SK-N-SH (cell line): ENCODE measurements at regions not wholly inside any gene's neighbourhood (a gene's known extent, or its start where the extent isn't known, plus 50 kb on each side); places are given as distances from the start of the nearest gene placed in this dataset.

Experiments
- CTCF ChIP-seq: fragments of 200-600 bp; sonication (generic); IDR thresholded peaks from 2 replicates; pipeline ENCODE4 v1.6.1; 2017; ENCODE audit warnings: antibody characterized with exemption, mild to moderate bottlenecking, moderate library complexity
- GATA2 ChIP-seq: sonication (generic); formaldehyde crosslinking; IDR thresholded peaks from 2 replicates; pipeline ENCODE4 v1.5.0; 2020; ENCODE audit warnings: mild to moderate bottlenecking, missing genetic modification reagents
- NFIC ChIP-seq: IDR thresholded peaks from 2 replicates; pipeline ENCODE4 v1.4.0; 2012; ENCODE audit warnings: borderline replicate concordance
- POLR2AphosphoS5 ChIP-seq: IDR thresholded peaks from 2 replicates; pipeline ENCODE4 v1.6.1; 2012; ENCODE audit warnings: low read depth, low read length
- RXRA ChIP-seq: IDR thresholded peaks from 2 replicates; pipeline ENCODE4 v1.4.0; 2012; ENCODE audit warnings: low read depth, mild to moderate bottlenecking, borderline replicate concordance
- TAF1 ChIP-seq: IDR thresholded peaks from 2 replicates; pipeline ENCODE4 v1.6.1; 2012; ENCODE audit warnings: low read depth, mild to moderate bottlenecking, low read length, moderate library complexity, borderline replicate concordance
- TF ChIP-seq, protein P1 (sequence below): IDR thresholded peaks from 2 replicates; pipeline ENCODE4 v1.6.1; 2012; ENCODE audit warnings: mild to moderate bottlenecking, low read depth, low read length, moderate library complexity
- TF ChIP-seq, protein P2 (sequence below): IDR thresholded peaks from 2 replicates; pipeline ENCODE4; 2012

- TF ChIP-seq RXRA (no peak), POLR2AphosphoS5 (no peak), CTCF (no peak), NFIC (no peak), GATA2 (CRISPR knock-in tag) (no peak), TAF1 (no peak)
- TF ChIP-seq, protein P1, sequence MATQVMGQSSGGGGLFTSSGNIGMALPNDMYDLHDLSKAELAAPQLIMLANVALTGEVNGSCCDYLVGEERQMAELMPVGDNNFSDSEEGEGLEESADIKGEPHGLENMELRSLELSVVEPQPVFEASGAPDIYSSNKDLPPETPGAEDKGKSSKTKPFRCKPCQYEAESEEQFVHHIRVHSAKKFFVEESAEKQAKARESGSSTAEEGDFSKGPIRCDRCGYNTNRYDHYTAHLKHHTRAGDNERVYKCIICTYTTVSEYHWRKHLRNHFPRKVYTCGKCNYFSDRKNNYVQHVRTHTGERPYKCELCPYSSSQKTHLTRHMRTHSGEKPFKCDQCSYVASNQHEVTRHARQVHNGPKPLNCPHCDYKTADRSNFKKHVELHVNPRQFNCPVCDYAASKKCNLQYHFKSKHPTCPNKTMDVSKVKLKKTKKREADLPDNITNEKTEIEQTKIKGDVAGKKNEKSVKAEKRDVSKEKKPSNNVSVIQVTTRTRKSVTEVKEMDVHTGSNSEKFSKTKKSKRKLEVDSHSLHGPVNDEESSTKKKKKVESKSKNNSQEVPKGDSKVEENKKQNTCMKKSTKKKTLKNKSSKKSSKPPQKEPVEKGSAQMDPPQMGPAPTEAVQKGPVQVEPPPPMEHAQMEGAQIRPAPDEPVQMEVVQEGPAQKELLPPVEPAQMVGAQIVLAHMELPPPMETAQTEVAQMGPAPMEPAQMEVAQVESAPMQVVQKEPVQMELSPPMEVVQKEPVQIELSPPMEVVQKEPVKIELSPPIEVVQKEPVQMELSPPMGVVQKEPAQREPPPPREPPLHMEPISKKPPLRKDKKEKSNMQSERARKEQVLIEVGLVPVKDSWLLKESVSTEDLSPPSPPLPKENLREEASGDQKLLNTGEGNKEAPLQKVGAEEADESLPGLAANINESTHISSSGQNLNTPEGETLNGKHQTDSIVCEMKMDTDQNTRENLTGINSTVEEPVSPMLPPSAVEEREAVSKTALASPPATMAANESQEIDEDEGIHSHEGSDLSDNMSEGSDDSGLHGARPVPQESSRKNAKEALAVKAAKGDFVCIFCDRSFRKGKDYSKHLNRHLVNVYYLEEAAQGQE: no peak
- TF ChIP-seq, protein P2, sequence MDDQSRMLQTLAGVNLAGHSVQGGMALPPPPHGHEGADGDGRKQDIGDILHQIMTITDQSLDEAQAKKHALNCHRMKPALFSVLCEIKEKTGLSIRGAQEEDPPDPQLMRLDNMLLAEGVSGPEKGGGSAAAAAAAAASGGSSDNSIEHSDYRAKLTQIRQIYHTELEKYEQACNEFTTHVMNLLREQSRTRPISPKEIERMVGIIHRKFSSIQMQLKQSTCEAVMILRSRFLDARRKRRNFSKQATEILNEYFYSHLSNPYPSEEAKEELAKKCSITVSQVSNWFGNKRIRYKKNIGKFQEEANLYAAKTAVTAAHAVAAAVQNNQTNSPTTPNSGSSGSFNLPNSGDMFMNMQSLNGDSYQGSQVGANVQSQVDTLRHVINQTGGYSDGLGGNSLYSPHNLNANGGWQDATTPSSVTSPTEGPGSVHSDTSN: no peak
These were observed 427.9 kb downstream of the CCDC91 start for GRCh38 chr12:28618171-28618570.
